H1 (cell line): ENCODE measurements at regions not wholly inside any gene's neighbourhood (a gene's known extent, or its start where the extent isn't known, plus 50 kb on each side); places are given as distances from the start of the nearest gene placed in this dataset.

ENCODE experiments used
- CTCF ChIP-seq, 3 experiments: IDR thresholded peaks; 1 replicate in 2 of 3; 2 replicates in 1 of 3; pipeline versions ENCODE4 v1.5.1 to v1.6.1; 2011; ENCODE audit warnings: low read length in 3 of 3, mild to moderate bottlenecking in 3 of 3, inconsistent platforms in 2 of 3, low read depth in 1 of 3, moderate library complexity in 1 of 3; ENCODE audit not compliant: insufficient read depth in 1 of 3; ENCODE audit errors: control extremely low read depth in 1 of 3
- EGR1 ChIP-seq: IDR thresholded peaks from 2 replicates; pipeline ENCODE4 v1.6.1; 2011; ENCODE audit warnings: low read depth, low read length, borderline replicate concordance
- FOSL1 ChIP-seq: IDR thresholded peaks from 2 replicates; pipeline ENCODE4 v1.6.1; 2011; ENCODE audit warnings: mild to moderate bottlenecking, low read depth, low read length, moderate library complexity; ENCODE audit not compliant: insufficient read depth
- GABPA ChIP-seq: IDR thresholded peaks from 2 replicates; pipeline ENCODE4 v1.6.1; 2011; ENCODE audit warnings: mild to moderate bottlenecking, low read length, moderate library complexity, borderline replicate concordance; ENCODE audit not compliant: insufficient read depth
- JUND ChIP-seq: IDR thresholded peaks from 2 replicates; pipeline ENCODE4 v1.6.1; 2011; ENCODE audit warnings: mild to moderate bottlenecking, improper control_type of control experiment, low read length
- PHF8 ChIP-seq: fragments of 200-600 bp; sonication (generic); conservative IDR thresholded peaks from 2 replicates; pipeline ENCODE4 v1.7.1; 2012; ENCODE audit warnings: low read depth, mild to moderate bottlenecking, inconsistent platforms, low read length, moderate library complexity
- POLR2A ChIP-seq, 2 experiments: IDR thresholded peaks; 1 replicate in 1 of 2; 2 replicates in 1 of 2; pipeline ENCODE4 v1.6.1; 2011; ENCODE audit warnings: low read depth in 2 of 2, low read length in 2 of 2, mild to moderate bottlenecking in 2 of 2; ENCODE audit errors: control extremely low read depth in 1 of 2
- POLR2AphosphoS5 ChIP-seq: IDR thresholded peaks from 2 replicates; pipeline ENCODE4 v1.6.1; 2011; ENCODE audit warnings: low read depth, low read length
- RAD21 ChIP-seq, 2 experiments: IDR thresholded peaks in 1 of 2; conservative IDR thresholded peaks in 1 of 2; 2 replicates each; pipeline ENCODE4 v1.6.1; 2011; ENCODE audit warnings: low read depth in 2 of 2, low read length in 2 of 2, improper control_type of control experiment in 1 of 2, inconsistent platforms in 1 of 2, mild to moderate bottlenecking in 1 of 2, moderate library complexity in 1 of 2
- RNF2 ChIP-seq: fragments of 200-900, 300-1000 bp; sonication (generic); IDR thresholded peaks from 2 replicates; pipeline ENCODE4 v1.7.1; 2016; ENCODE audit warnings: borderline replicate concordance, low read depth, mild to moderate bottlenecking, antibody characterized with exemption, low read length; ENCODE audit not compliant: poor library complexity, severe bottlenecking; ENCODE audit errors: missing control alignments
- SRF ChIP-seq: IDR thresholded peaks from 2 replicates; pipeline ENCODE4 v1.6.1; 2011; ENCODE audit warnings: mild to moderate bottlenecking, low read depth, low read length, moderate library complexity
- TAF1 ChIP-seq: IDR thresholded peaks from 2 replicates; pipeline ENCODE4 v1.6.1; 2011; ENCODE audit warnings: mild to moderate bottlenecking, low read depth, low read length
- YY1 ChIP-seq: IDR thresholded peaks from 2 replicates; pipeline ENCODE4 v1.6.1; 2011; ENCODE audit warnings: low read depth, mild to moderate bottlenecking, low read length

DNA sequence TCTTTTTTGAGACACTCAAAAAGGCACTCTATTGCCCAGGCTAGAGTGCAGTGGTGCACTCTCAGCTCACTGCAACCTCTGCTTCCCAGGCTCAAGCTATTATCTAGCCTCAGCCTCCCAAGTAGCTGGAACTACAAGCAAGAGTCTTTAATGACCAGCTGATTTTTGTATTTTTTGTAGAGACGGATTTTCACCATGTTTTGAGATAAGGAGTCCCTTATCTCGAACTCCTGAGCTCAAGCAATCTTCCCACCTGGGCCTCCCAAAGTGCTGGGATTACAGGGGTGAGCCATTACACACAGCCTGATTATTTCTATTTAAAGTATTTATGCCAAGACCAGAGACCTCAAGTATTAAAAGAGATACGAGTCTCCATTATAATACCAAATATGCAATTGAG lies 566.1 kb upstream of the CA10 start:
- TF ChIP-seq POLR2A (IDR thresholded peaks at IDR 0.05; ENCODE audit: control extremely low read depth in 1 of 2, low read depth in 2 of 2, low read length in 2 of 2) (no peak), CTCF (IDR thresholded peaks at IDR 0.05; ENCODE audit: control extremely low read depth in 1 of 3, insufficient read depth in 1 of 3, low read depth in 1 of 3, low read length in 3 of 3) (no peak), SRF (no peak), YY1 (no peak), JUND (no peak), RNF2 (no peak), FOSL1 (no peak), POLR2AphosphoS5 (no peak), RAD21 (IDR thresholded peaks at IDR 0.05 in 1 of 2, conservative IDR thresholded peaks at IDR 0.05 in 1 of 2; ENCODE audit: low read depth in 2 of 2, low read length in 2 of 2) (no peak), GABPA (no peak), EGR1 (no peak), TAF1 (no peak), PHF8 (no peak)
